MG63 (cell line): ENCODE measurements at regions not wholly inside any gene's neighbourhood (a gene's known extent, or its start where the extent isn't known, plus 50 kb on each side); places are given as distances from the start of the nearest gene placed in this dataset.
A peak's percentile ranks its signal among the peaks of the same experiment; 100 is the strongest.

Experiments
- DNase-seq: peaks from one replicate; pipeline ENCODE4 v3.0.0-alpha.2; 2020
- H3K27me3 ChIP-seq: fragments of 250-450 bp; sonication (Bioruptor Pico); 2 replicates; pipeline ENCODE4 v1.5.1; 2020; ENCODE audit warnings: mild to moderate bottlenecking, moderate library complexity
- H3K36me3 ChIP-seq: fragments of 250-450 bp; sonication (Bioruptor Pico); 2 replicates; pipeline ENCODE4 v1.5.1; 2020; ENCODE audit warnings: mild to moderate bottlenecking, moderate library complexity
- H3K4me3 ChIP-seq: fragments of 250-450 bp; sonication (Bioruptor Pico); 2 replicates; pipeline ENCODE4 v1.5.1; 2020; ENCODE audit warnings: mild to moderate bottlenecking, moderate library complexity
- H3K9me3 ChIP-seq: fragments of 250-450 bp; sonication (Bioruptor Pico); 2 replicates; pipeline ENCODE4 v1.5.1; 2020; ENCODE audit warnings: mild to moderate bottlenecking, moderate library complexity

- no peaks in the 10 kb centered on the region for H3K36me3 ChIP-seq
- DNase-seq: no peak
Measured at GRCh38 chr1:244954359-244954758, 90.0 kb upstream of the HNRNPU start.

GRCh38 chr1:244953901-244954300 is 89.6 kb upstream of the HNRNPU start:
- Histone ChIP-seq H3K36me3 (no peaks in the 10 kb centered on the region), H3K9me3 (no peaks in the 10 kb centered on the region), H3K27me3 (no peaks in the 10 kb centered on the region), H3K4me3 (no peak overlapping the region)
- DNase-seq: no peak

More at GRCh38 chr1:244954359-244954758, 90.0 kb upstream of the HNRNPU start:
- Histone ChIP-seq H3K27me3 (no peaks in the 10 kb centered on the region), H3K4me3 (no peak overlapping the region), H3K9me3 (no peaks in the 10 kb centered on the region)

- no peaks in the 10 kb centered on the region for H3K36me3 ChIP-seq
- H3K27me3 ChIP-seq: no peaks in the 10 kb centered on the region
- no peak overlapping the region for H3K4me3 ChIP-seq
- no peaks in the 10 kb centered on the region for H3K9me3 ChIP-seq
- no peak for DNase-seq
Measured at GRCh38 chr1:244952940-244953339, 88.6 kb upstream of the HNRNPU start.

GRCh38 chr1:244952280-244952933 is 88.1 kb upstream of the HNRNPU start:
- no peaks in the 10 kb centered on the region for H3K9me3 ChIP-seq
- H3K4me3 ChIP-seq: no peak overlapping the region
- H3K36me3 ChIP-seq: no peaks in the 10 kb centered on the region
- no peak for DNase-seq
- H3K27me3 ChIP-seq: no peaks in the 10 kb centered on the region

- Histone ChIP-seq H3K9me3 (no peaks in the 10 kb centered on the region), H3K27me3 (no peaks in the 10 kb centered on the region), H3K36me3 (no peaks in the 10 kb centered on the region), H3K4me3 (no peak overlapping the region)
- DNase-seq: no peak
Measured at GRCh38 chr1:244948416-244948815, 84.1 kb upstream of the HNRNPU start.

- H3K36me3 ChIP-seq: no peaks in the 10 kb centered on the region
- H3K4me3 ChIP-seq: no peak overlapping the region
- 0 out of 2 replicates have a peak, but pooled peaks cover 4% of the 10 kb centered on the region for H3K27me3 ChIP-seq
- no peaks in the 10 kb centered on the region for H3K9me3 ChIP-seq
- DNase-seq: no peak
Measured at GRCh38 chr1:244945109-244945671, 80.8 kb upstream of the HNRNPU start.

GRCh38 chr1:244941121-244941520 is 76.8 kb upstream of the HNRNPU start:
- DNase-seq: no peak
- no peak overlapping the region for H3K4me3 ChIP-seq
- H3K36me3 ChIP-seq: no peaks in the 10 kb centered on the region
- 0 out of 2 replicates have a peak, but pooled peaks cover 4% of the 10 kb centered on the region for H3K27me3 ChIP-seq
- no peaks in the 10 kb centered on the region for H3K9me3 ChIP-seq

GRCh38 chr1:244937099-244937498 is 72.8 kb upstream of the HNRNPU start:
- Histone ChIP-seq H3K9me3 (no peaks in the 10 kb centered on the region), H3K36me3 (no peaks in the 10 kb centered on the region)
- no peak for DNase-seq

GRCh38 chr1:244920911-244921761 is 56.8 kb upstream of the HNRNPU start:
- Histone ChIP-seq H3K27me3 (no peaks in the 10 kb centered on the region), H3K36me3 (no peaks in the 10 kb centered on the region), H3K4me3 (no peak overlapping the region), H3K9me3 (no peaks in the 10 kb centered on the region)
- DNase-seq: peak; percentile 19

More at GRCh38 chr1:244937099-244937498, 72.8 kb upstream of the HNRNPU start:
- H3K4me3 ChIP-seq: no peak overlapping the region
- H3K27me3 ChIP-seq: no peaks in the 10 kb centered on the region

GRCh38 chr1:244919320-244920282 is 55.3 kb upstream of the HNRNPU start:
- no peak for DNase-seq
- Histone ChIP-seq H3K27me3 (no peaks in the 10 kb centered on the region), H3K36me3 (no peaks in the 10 kb centered on the region), H3K4me3 (peak overlapping the region; percentile 50), H3K9me3 (no peaks in the 10 kb centered on the region)

GRCh38 chr1:244918421-244919319 is 54.3 kb upstream of the HNRNPU start:
- H3K4me3 ChIP-seq: peak overlapping the region; percentile 50
- H3K27me3 ChIP-seq: no peaks in the 10 kb centered on the region
- no peaks in the 10 kb centered on the region for H3K36me3 ChIP-seq
- no peaks in the 10 kb centered on the region for H3K9me3 ChIP-seq
- peak; percentile 65 for DNase-seq

- Histone ChIP-seq H3K9me3 (no peaks in the 10 kb centered on the region), H3K36me3 (no peaks in the 10 kb centered on the region), H3K4me3 (no peak overlapping the region), H3K27me3 (no peaks in the 10 kb centered on the region; the same call in 1 of the 2 replicates)
- DNase-seq: no peak
Measured at GRCh38 chr1:244917073-244917670, 52.8 kb upstream of the HNRNPU start.

GRCh38 chr1:244915736-244916135 is 51.4 kb upstream of the HNRNPU start:
- no peaks in the 10 kb centered on the region for H3K9me3 ChIP-seq
- H3K36me3 ChIP-seq: no peaks in the 10 kb centered on the region
- DNase-seq: no peak
- no peak overlapping the region for H3K4me3 ChIP-seq
- H3K27me3 ChIP-seq: no peaks in the 10 kb centered on the region; the same call in 1 of the 2 replicates

GRCh38 chr1:244914761-244915160 is 50.4 kb upstream of the HNRNPU start:
- no peak for DNase-seq
- no peaks in the 10 kb centered on the region; the same call in 1 of the 2 replicates for H3K27me3 ChIP-seq

More at GRCh38 chr1:244914761-244915160, 50.4 kb upstream of the HNRNPU start:
- Histone ChIP-seq H3K36me3 (no peaks in the 10 kb centered on the region), H3K4me3 (no peak overlapping the region), H3K9me3 (no peaks in the 10 kb centered on the region)
